ENCODE measurements at regions not wholly inside any gene's neighbourhood (a gene's known extent, or its start where the extent isn't known, plus 50 kb on each side); places are given as distances from the start of the nearest gene placed in this dataset.

- H3K27ac ChIP-seq: no peak overlapping the region
- H3K4me3 ChIP-seq: no peak overlapping the region
- H3K4me1 ChIP-seq: no peaks in the 10 kb centered on the region
- WGBS, 2 donors: 27 to 33% methylated on average over 1 of the region's 1 CpG
- no peaks in the 10 kb centered on the region for H3K9me3 ChIP-seq
- DNase-seq: no peak
- intact Hi-C loops (cut with DNase I): no loop called here
- no peaks in the 10 kb centered on the region for H3K36me3 ChIP-seq
- H3K27me3 ChIP-seq: no peaks in the 10 kb centered on the region
- TF ChIP-seq CTCF (IDR thresholded peaks at IDR 0.05): no peak
- no peak for TF ChIP-seq POLR2A (IDR thresholded peaks at IDR 0.05)
Observed at GRCh38 chr5:92923885-92924284, 657.1 kb downstream of the NR2F1-AS1 start.

GRCh38 chr5:92922231-92922967, 658.6 kb downstream of the NR2F1-AS1 start:
- no peak for DNase-seq
- 65 to 69% methylated on average over 5 of the region's 5 CpGs for WGBS, 2 donors
- intact Hi-C loops (cut with DNase I): no loop called here

GRCh38 chr5:92917044-92917443, 664.0 kb downstream of the NR2F1-AS1 start:
- no peak for TF ChIP-seq POLR2A (IDR thresholded peaks at IDR 0.05)
- no peak for TF ChIP-seq CTCF (IDR thresholded peaks at IDR 0.05)
- Histone ChIP-seq H3K4me1 (no peaks in the 10 kb centered on the region), H3K4me3 (no peak overlapping the region), H3K36me3 (no peaks in the 10 kb centered on the region), H3K9me3 (no peaks in the 10 kb centered on the region), H3K27me3 (no peaks in the 10 kb centered on the region), H3K27ac (no peak overlapping the region)
- WGBS, 2 donors: 74 to 85% methylated on average over 2 of the region's 2 CpGs
- intact Hi-C loops (cut with DNase I): no loop called here
- no peak for DNase-seq

More at GRCh38 chr5:92922231-92922967, 658.6 kb downstream of the NR2F1-AS1 start:
- H3K4me3 ChIP-seq: no peak overlapping the region
- no peaks in the 10 kb centered on the region for H3K36me3 ChIP-seq
- no peaks in the 10 kb centered on the region for H3K9me3 ChIP-seq
- H3K4me1 ChIP-seq: no peaks in the 10 kb centered on the region
- no peak overlapping the region for H3K27ac ChIP-seq
- TF ChIP-seq POLR2A (IDR thresholded peaks at IDR 0.05) (no peak), CTCF (IDR thresholded peaks at IDR 0.05) (no peak)
- no peaks in the 10 kb centered on the region for H3K27me3 ChIP-seq

- no peak overlapping the region for H3K4me3 ChIP-seq
- no peaks in the 10 kb centered on the region for H3K36me3 ChIP-seq
- no peak for DNase-seq
- no peak for TF ChIP-seq POLR2A (IDR thresholded peaks at IDR 0.05)
- no peak for TF ChIP-seq CTCF (IDR thresholded peaks at IDR 0.05)
- intact Hi-C loops (cut with DNase I): no loop called here
- no peaks in the 10 kb centered on the region for H3K27me3 ChIP-seq
- H3K4me1 ChIP-seq: no peaks in the 10 kb centered on the region
- no peaks in the 10 kb centered on the region for H3K9me3 ChIP-seq
- WGBS, 2 donors: 47 to 49% methylated on average over 3 of the region's 3 CpGs
- H3K27ac ChIP-seq: no peak overlapping the region
Observed at GRCh38 chr5:92916036-92916435, 665.0 kb downstream of the NR2F1-AS1 start.

- Histone ChIP-seq H3K9me3 (no peaks in the 10 kb centered on the region), H3K27ac (no peak overlapping the region), H3K27me3 (no peaks in the 10 kb centered on the region), H3K4me3 (no peak overlapping the region), H3K36me3 (no peaks in the 10 kb centered on the region), H3K4me1 (peaks cover 0 to 12% (median 0%) of the 10 kb centered on the region in 3 donors)
- DNase-seq: no peak
- no peak for TF ChIP-seq POLR2A (IDR thresholded peaks at IDR 0.05)
- no peak for TF ChIP-seq CTCF (IDR thresholded peaks at IDR 0.05)
- intact Hi-C loops (cut with DNase I): no loop called here
- WGBS, 2 donors: 62 to 73% methylated on average over 1 of the region's 1 CpG
Observed at GRCh38 chr5:92912283-92912682, 668.7 kb downstream of the NR2F1-AS1 start.
